HepG2 (cell line): ENCODE measurements at regions not wholly inside any gene's neighbourhood (a gene's known extent, or its start where the extent isn't known, plus 50 kb on each side); places are given as distances from the start of the nearest gene placed in this dataset.

ENCODE experiments used
- CTCF ChIP-seq: sonication (generic); formaldehyde crosslinking; IDR thresholded peaks from 2 replicates; pipeline ENCODE4 v1.5.0; 2020; ENCODE audit warnings: mild to moderate bottlenecking, missing genetic modification reagents, moderate library complexity
- JUNB ChIP-seq: sonication (generic); formaldehyde crosslinking; IDR thresholded peaks from 2 replicates; pipeline ENCODE4 v1.8.0; 2022; ENCODE audit warnings: missing genetic modification reagents, mild to moderate bottlenecking, borderline replicate concordance
- ZC3H4 ChIP-seq: sonication (generic); formaldehyde crosslinking; IDR thresholded peaks from 2 replicates; pipeline ENCODE4 v1.4.0; 2020; ENCODE audit warnings: missing genetic modification reagents, borderline replicate concordance
- ZNF24 ChIP-seq: fragments of 450-650 bp; IDR thresholded peaks from 2 replicates; pipeline ENCODE4 v1.6.1; 2017; ENCODE audit warnings: antibody characterized with exemption, mild to moderate bottlenecking
- ZNF619 ChIP-seq: sonication (generic); formaldehyde crosslinking; IDR thresholded peaks from 2 replicates; pipeline ENCODE4 v1.4.0; 2020; ENCODE audit warnings: mild to moderate bottlenecking, missing genetic modification reagents
- TF ChIP-seq, protein P1 (sequence below): IDR thresholded peaks from 2 replicates; pipeline ENCODE4 v1.6.1; 2016; ENCODE audit warnings: low read depth, control low read depth
- TF ChIP-seq, protein P2 (sequence below): IDR thresholded peaks from 2 replicates; pipeline ENCODE4 v1.6.1; 2016; ENCODE audit warnings: low read depth, missing genetic modification reagents, missing compliant biosample characterization

DNA sequence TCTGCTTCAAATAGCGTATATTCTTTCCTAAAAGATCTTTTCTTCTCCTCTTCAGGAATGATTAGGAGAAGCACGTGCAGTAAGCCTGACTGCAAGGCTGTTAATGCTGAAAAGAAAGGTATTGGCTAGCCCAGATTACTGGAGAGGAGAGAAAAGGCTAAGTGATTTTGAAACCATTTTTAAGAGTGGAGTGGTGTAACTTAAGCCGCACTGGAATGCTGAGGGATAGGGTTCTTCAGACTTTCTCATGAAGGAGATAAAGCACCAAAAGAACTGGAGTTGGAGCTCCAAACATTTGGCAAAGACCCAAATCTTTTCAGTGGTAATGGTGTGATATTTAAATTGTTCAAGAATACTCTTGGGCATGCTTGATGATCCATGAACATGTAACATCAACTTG lies 388.3 kb downstream of the COG6 start:
- TF ChIP-seq, protein P1, sequence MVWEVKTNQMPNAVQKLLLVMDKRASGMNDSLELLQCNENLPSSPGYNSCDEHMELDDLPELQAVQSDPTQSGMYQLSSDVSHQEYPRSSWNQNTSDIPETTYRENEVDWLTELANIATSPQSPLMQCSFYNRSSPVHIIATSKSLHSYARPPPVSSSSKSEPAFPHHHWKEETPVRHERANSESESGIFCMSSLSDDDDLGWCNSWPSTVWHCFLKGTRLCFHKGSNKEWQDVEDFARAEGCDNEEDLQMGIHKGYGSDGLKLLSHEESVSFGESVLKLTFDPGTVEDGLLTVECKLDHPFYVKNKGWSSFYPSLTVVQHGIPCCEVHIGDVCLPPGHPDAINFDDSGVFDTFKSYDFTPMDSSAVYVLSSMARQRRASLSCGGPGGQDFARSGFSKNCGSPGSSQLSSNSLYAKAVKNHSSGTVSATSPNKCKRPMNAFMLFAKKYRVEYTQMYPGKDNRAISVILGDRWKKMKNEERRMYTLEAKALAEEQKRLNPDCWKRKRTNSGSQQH (CRISPR knock-in tag): no peak
- no peak for TF ChIP-seq ZC3H4
- TF ChIP-seq ZNF619 (CRISPR knock-in tag): no peak
- TF ChIP-seq CTCF (CRISPR knock-in tag): no peak
- TF ChIP-seq, protein P2, sequence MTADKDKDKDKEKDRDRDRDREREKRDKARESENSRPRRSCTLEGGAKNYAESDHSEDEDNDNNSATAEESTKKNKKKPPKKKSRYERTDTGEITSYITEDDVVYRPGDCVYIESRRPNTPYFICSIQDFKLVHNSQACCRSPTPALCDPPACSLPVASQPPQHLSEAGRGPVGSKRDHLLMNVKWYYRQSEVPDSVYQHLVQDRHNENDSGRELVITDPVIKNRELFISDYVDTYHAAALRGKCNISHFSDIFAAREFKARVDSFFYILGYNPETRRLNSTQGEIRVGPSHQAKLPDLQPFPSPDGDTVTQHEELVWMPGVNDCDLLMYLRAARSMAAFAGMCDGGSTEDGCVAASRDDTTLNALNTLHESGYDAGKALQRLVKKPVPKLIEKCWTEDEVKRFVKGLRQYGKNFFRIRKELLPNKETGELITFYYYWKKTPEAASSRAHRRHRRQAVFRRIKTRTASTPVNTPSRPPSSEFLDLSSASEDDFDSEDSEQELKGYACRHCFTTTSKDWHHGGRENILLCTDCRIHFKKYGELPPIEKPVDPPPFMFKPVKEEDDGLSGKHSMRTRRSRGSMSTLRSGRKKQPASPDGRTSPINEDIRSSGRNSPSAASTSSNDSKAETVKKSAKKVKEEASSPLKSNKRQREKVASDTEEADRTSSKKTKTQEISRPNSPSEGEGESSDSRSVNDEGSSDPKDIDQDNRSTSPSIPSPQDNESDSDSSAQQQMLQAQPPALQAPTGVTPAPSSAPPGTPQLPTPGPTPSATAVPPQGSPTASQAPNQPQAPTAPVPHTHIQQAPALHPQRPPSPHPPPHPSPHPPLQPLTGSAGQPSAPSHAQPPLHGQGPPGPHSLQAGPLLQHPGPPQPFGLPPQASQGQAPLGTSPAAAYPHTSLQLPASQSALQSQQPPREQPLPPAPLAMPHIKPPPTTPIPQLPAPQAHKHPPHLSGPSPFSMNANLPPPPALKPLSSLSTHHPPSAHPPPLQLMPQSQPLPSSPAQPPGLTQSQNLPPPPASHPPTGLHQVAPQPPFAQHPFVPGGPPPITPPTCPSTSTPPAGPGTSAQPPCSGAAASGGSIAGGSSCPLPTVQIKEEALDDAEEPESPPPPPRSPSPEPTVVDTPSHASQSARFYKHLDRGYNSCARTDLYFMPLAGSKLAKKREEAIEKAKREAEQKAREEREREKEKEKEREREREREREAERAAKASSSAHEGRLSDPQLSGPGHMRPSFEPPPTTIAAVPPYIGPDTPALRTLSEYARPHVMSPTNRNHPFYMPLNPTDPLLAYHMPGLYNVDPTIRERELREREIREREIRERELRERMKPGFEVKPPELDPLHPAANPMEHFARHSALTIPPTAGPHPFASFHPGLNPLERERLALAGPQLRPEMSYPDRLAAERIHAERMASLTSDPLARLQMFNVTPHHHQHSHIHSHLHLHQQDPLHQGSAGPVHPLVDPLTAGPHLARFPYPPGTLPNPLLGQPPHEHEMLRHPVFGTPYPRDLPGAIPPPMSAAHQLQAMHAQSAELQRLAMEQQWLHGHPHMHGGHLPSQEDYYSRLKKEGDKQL: no peak
- TF ChIP-seq JUNB (CRISPR knock-in tag): no peak
- no peak for TF ChIP-seq ZNF24
